ENCODE measurements at regions not wholly inside any gene's neighbourhood (a gene's known extent, or its start where the extent isn't known, plus 50 kb on each side); places are given as distances from the start of the nearest gene placed in this dataset.
"Not testable (repeated sequence)": the region's sequence is repeated elsewhere in the genome, so short reads cannot be mapped to it uniquely, and the experiment has no call there.

DNA sequence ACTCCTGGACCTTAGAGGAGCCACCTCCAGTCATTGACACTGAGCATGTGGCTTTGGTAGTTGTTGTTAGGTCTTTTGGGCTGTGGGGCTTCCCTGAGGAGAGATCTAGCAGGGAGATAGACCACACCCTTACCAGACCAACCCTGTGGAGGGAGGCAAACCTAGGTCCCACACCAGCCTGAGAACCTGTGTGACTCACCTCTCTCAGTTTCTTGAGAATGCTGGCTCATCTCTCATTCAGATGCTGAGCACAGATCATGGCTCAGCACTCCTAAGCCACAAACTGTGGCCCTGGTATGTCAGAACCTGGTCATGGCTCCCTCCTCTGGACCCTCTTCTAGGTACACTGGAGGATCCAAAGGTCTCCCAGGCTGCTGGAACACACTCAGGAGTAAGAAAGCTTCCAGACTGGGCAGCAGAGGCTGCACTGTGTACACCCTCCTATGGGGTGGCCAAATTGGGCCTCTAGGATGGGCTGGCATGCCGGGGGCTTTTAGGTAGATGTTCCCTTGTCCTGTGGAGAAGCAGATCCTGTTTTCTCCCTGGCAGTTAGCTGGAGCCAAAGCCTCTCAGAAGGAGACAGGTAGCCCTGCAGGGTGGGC is 1294.5 kb downstream of the KHDRBS2 start:
- Histone ChIP-seq H3K4me3 (no peak overlapping the region), H3K36me3 (no peaks in the 10 kb centered on the region), H3K27ac (no peak overlapping the region), H3K27me3 (no peaks in the 10 kb centered on the region), H3K9me3 (ENCODE audit: low read depth) (no peaks in the 10 kb centered on the region), H3K4me1 (ENCODE audit: low read depth) (no peaks in the 10 kb centered on the region)
- no peak for DNase-seq (ENCODE audit: low read depth in 1 of 2, low spot score in 1 of 2)
- TF ChIP-seq, protein P1, sequence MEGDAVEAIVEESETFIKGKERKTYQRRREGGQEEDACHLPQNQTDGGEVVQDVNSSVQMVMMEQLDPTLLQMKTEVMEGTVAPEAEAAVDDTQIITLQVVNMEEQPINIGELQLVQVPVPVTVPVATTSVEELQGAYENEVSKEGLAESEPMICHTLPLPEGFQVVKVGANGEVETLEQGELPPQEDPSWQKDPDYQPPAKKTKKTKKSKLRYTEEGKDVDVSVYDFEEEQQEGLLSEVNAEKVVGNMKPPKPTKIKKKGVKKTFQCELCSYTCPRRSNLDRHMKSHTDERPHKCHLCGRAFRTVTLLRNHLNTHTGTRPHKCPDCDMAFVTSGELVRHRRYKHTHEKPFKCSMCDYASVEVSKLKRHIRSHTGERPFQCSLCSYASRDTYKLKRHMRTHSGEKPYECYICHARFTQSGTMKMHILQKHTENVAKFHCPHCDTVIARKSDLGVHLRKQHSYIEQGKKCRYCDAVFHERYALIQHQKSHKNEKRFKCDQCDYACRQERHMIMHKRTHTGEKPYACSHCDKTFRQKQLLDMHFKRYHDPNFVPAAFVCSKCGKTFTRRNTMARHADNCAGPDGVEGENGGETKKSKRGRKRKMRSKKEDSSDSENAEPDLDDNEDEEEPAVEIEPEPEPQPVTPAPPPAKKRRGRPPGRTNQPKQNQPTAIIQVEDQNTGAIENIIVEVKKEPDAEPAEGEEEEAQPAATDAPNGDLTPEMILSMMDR (IDR thresholded peaks at IDR 0.05; ENCODE audit: low read depth, low read length), result no peak

DNA sequence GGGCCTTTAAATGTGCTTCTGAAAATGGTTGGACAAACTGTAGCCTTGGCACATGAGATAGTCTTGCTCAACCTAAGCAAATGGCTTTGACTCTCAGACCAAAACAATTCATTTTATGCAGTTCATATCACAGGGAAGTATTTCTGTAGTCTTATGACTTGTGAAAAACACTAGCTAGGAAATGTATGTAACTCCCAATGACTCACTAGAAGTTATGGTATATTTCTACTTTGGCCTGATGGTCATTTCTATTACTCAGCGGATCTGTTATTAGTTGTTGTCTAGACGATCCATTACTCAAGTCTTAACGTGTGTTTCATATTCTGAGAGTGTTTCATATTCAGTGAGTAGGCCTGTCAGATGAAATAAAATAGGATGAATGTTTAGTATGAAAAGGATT is 1333.5 kb downstream of the KHDRBS2 start:
- DNase-seq (ENCODE audit: low read depth in 1 of 2, low spot score in 1 of 2), result no peak
- TF ChIP-seq, protein P1 (IDR thresholded peaks at IDR 0.05; ENCODE audit: low read depth, low read length), result no peak
- Histone ChIP-seq H3K27me3 (no peaks in the 10 kb centered on the region), H3K36me3 (no peaks in the 10 kb centered on the region), H3K4me3 (no peak overlapping the region), H3K9me3 (ENCODE audit: low read depth) (no peaks in the 10 kb centered on the region), H3K27ac (no peak overlapping the region), H3K4me1 (ENCODE audit: low read depth) (no peaks in the 10 kb centered on the region)

DNA sequence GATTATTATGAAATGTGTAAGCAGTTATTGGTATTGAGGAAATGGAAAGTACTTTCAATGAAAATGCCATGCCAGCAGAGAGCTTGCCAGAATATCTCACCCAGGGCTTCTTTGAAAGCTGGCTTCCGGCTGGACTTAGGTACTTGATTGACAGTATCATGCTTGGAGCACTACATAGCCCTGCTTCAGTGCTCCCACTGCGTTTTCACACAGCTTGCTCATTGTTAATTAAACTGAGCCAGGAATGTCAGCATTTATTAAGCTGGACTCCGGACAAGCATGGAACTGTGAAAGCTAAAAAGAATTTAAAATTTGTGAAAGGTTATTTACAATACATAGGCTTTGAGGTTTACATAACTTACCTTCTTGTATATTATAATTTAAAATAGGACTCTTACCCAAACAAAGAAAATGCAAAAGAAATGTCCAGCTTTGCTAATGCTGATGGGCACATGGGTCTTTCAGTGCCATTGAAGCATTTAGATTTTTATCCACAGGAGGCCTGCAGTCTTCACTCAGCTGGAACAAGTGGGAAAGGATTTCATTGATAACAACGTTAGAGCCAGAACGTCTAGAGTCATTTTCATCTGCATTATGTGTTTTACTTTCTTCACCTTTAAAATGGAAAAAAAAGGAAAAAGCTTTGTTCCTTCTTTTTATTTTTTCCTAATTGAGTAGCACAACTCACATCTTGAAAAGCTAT is 1335.7 kb downstream of the KHDRBS2 start:
- not testable (repeated sequence) for H3K36me3 ChIP-seq; H3K27me3 ChIP-seq; H3K27ac ChIP-seq; H3K9me3 ChIP-seq (ENCODE audit: low read depth); H3K4me3 ChIP-seq; H3K4me1 ChIP-seq (ENCODE audit: low read depth); DNase-seq (ENCODE audit: low read depth in 1 of 2, low spot score in 1 of 2)

DNA sequence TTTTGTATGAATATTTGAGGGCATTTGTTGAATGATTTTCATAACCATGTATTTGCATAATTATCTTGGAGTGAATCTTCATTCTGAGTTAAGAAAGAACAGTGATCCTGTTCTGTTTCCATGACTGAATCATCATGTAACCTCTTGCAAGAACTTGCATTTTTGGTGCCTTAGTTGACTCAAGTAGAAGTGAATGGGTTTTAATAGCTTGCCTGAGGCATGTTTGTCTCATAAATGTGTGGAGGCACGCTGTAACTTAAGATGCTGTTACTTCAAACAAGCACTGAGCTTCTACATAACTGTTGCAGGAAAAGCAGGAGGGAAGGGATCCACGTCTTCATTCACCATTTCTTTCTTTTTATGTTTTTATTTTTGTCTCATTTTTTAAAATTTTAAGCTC is 1338.6 kb downstream of the KHDRBS2 start:
- not testable (repeated sequence) for H3K9me3 ChIP-seq (ENCODE audit: low read depth); H3K36me3 ChIP-seq; H3K4me1 ChIP-seq (ENCODE audit: low read depth); H3K27me3 ChIP-seq; DNase-seq (ENCODE audit: low read depth in 1 of 2, low spot score in 1 of 2); H3K27ac ChIP-seq; H3K4me3 ChIP-seq

DNA sequence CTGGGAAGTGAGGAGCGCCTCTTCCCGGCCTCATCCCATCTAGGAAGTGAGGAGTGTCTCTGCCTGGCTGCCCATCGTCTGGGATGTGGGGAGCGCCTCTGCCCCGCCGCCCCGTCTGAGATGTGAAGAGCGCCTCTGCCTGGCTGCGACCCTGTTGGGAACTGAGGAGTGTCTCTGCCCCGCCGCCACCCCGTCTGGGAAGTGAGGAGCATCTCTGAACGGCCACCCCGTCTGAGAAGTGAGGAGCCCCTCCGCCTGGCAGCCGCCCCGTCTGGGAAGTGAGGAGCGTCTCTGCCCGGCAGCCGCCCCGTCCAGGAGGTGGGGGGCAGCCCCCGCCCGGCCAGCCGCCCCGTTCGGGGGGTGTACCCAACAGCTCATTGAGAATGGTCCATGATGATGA is 1341.2 kb downstream of the KHDRBS2 start:
- not testable (repeated sequence) for H3K27me3 ChIP-seq; H3K4me1 ChIP-seq (ENCODE audit: low read depth); H3K4me3 ChIP-seq; H3K27ac ChIP-seq; H3K9me3 ChIP-seq (ENCODE audit: low read depth); H3K36me3 ChIP-seq; DNase-seq (ENCODE audit: low read depth in 1 of 2, low spot score in 1 of 2)

DNA sequence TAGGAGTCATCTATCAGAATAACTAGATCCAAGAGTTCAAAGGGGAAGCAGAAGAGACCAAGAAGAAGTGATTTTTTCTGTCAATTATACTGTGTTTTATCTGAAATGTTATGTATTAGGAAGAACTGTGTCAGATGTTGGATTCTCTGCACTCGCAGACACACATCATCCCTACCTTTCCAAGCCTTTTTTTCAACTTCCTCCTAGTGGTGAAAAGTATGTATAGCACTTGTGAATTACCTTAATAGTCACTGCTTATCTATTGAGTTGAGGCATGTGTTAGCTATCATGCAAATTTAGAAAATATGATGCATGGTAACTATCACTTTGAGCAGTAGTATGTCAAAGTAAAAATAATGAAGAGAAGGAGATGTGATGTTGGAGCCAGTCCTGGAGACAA is 1350.1 kb downstream of the KHDRBS2 start:
- DNase-seq (ENCODE audit: low read depth in 1 of 2, low spot score in 1 of 2); H3K4me1 ChIP-seq (ENCODE audit: low read depth); H3K9me3 ChIP-seq (ENCODE audit: low read depth); H3K36me3 ChIP-seq; H3K4me3 ChIP-seq; H3K27ac ChIP-seq; H3K27me3 ChIP-seq: not testable (repeated sequence)

DNA sequence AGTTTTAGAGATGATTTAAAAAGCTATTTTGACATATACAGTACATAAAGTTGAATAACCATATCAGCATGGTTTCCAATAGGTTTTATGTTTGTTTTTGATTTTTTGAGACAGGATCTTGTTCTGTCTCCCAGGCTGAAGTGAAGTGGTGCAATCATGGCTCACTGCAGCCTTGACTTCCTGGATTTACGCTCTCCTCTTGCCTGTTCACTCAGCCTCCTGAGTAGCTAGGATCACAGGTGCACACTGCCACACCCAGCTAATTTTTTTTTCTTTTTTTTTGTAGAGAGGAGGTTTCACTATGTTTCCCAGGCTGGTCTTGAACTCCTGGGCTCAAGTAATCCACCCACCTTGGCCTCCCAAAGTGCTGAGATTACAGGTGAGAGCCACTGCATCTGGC is 1366.4 kb downstream of the KHDRBS2 start:
- H3K27me3 ChIP-seq; H3K27ac ChIP-seq; H3K4me3 ChIP-seq; H3K4me1 ChIP-seq (ENCODE audit: low read depth); H3K9me3 ChIP-seq (ENCODE audit: low read depth); DNase-seq (ENCODE audit: low read depth in 1 of 2, low spot score in 1 of 2); H3K36me3 ChIP-seq: not testable (repeated sequence)

DNA sequence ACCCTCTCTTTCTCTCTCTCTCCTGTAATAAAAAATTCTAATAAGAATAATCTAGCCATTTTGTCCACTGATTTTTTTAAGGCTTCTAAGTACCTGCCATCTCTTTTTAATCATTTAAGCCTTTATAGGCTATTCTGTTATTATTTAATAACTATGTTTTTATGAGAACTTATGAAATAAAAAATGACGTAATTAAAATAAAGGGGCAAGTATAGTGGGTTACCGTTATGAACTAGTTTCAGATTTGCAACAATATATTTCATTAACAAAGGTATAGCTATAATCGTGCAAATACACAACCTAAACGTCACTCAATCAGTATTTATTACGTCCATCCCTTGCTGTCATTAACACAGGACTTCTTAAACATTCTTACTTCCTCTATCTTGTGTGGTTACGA is 1382.2 kb downstream of the KHDRBS2 start:
- not testable (repeated sequence) for H3K4me1 ChIP-seq (ENCODE audit: low read depth); H3K27me3 ChIP-seq; H3K4me3 ChIP-seq; H3K9me3 ChIP-seq (ENCODE audit: low read depth); H3K36me3 ChIP-seq; H3K27ac ChIP-seq; DNase-seq (ENCODE audit: low read depth in 1 of 2, low spot score in 1 of 2)

DNA sequence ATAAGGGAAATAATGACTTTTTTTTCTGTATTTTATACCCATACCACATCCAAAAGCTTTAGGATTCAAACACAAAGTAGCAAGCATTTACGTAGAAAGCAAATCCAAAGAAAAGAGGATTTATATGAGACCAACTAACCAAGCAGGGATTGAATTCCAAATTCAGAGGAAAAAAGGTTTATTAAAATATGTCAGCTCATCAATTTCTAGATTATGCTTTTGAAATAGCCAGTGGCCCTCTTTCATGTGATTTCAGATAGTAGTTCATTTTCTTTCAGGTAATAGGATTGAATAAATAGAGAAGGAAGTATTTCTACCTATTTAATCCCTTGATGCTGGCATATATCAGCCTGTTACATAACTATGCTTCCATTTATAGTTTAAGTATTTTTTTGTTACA is 1392.7 kb downstream of the KHDRBS2 start:
- not testable (repeated sequence) for DNase-seq (ENCODE audit: low read depth in 1 of 2, low spot score in 1 of 2); H3K27ac ChIP-seq; H3K4me1 ChIP-seq (ENCODE audit: low read depth); H3K9me3 ChIP-seq (ENCODE audit: low read depth); H3K4me3 ChIP-seq; H3K36me3 ChIP-seq; H3K27me3 ChIP-seq

Measured in cardiac muscle cell (in vitro differentiated cells and primary cell).